H9 (cell line): ENCODE measurements at regions not wholly inside any gene's neighbourhood (a gene's known extent, or its start where the extent isn't known, plus 50 kb on each side); places are given as distances from the start of the nearest gene placed in this dataset.

Source experiments
- DNase-seq: peaks from one replicate; pipeline ENCODE4 v3.0.0-alpha.2; 2017
- H2AFZ ChIP-seq: one replicate; pipeline ENCODE4 v1.6.1; 2013; ENCODE audit warnings: mild to moderate bottlenecking, low read length, control low read depth, moderate library complexity
- H2AK5ac ChIP-seq: 2 replicates; pipeline ENCODE4 v1.6.1; 2013; ENCODE audit warnings: low read length, control low read depth, mixed read lengths; ENCODE audit not compliant: insufficient read length
- H2BK120ac ChIP-seq: one replicate; pipeline ENCODE4 v1.6.1; 2013; ENCODE audit warnings: low read depth, mild to moderate bottlenecking, low read length, control low read depth, inconsistent platforms; ENCODE audit not compliant: poor library complexity, severe bottlenecking
- H2BK12ac ChIP-seq: 2 replicates; pipeline ENCODE4 v1.6.1; 2013; ENCODE audit warnings: low read length, control low read depth, mixed read lengths, low read depth; ENCODE audit not compliant: insufficient read length
- H2BK15ac ChIP-seq: 2 replicates; pipeline ENCODE4 v1.6.1; 2013; ENCODE audit warnings: low read depth, low read length, control low read depth
- H2BK20ac ChIP-seq: one replicate; pipeline ENCODE4 v1.6.1; 2013; ENCODE audit warnings: low read depth, mild to moderate bottlenecking, low read length, control low read depth, inconsistent platforms; ENCODE audit not compliant: poor library complexity, severe bottlenecking
- H2BK5ac ChIP-seq: 2 replicates; pipeline ENCODE4 v1.6.1; 2013; ENCODE audit warnings: low read length, control low read depth, mixed read lengths; ENCODE audit not compliant: insufficient read length
- H3K14ac ChIP-seq: 2 replicates; pipeline ENCODE4 v1.6.1; 2013; ENCODE audit warnings: low read length, control low read depth; ENCODE audit not compliant: insufficient read depth
- H3K18ac ChIP-seq: 2 replicates; pipeline ENCODE4 v1.6.1; 2013; ENCODE audit warnings: low read depth, mild to moderate bottlenecking, mixed read lengths, low read length, control low read depth; ENCODE audit not compliant: insufficient read length
- H3K23ac ChIP-seq: 2 replicates; pipeline ENCODE4 v1.6.1; 2013; ENCODE audit warnings: low read length, control low read depth, mixed read lengths, low read depth; ENCODE audit not compliant: insufficient read length
- H3K23me2 ChIP-seq: 2 replicates; pipeline ENCODE4 v1.6.1; 2013; ENCODE audit warnings: low read depth, mild to moderate bottlenecking, mixed read lengths, low read length, control low read depth; ENCODE audit not compliant: insufficient read length, poor library complexity, severe bottlenecking
- H3K27ac ChIP-seq: 2 replicates; pipeline ENCODE4 v1.5.1; 2013; ENCODE audit warnings: low read length, control low read depth, mixed read lengths, low read depth; ENCODE audit not compliant: insufficient read length
- H3K27me3 ChIP-seq: 2 replicates; pipeline ENCODE4 v1.6.1; 2013; ENCODE audit warnings: low read length, control low read depth, inconsistent platforms; ENCODE audit not compliant: insufficient read depth
- H3K4ac ChIP-seq: 2 replicates; pipeline ENCODE4 v1.6.1; 2013; ENCODE audit warnings: low read depth, mild to moderate bottlenecking, control low read depth, inconsistent platforms, low read length, moderate library complexity
- H3K4me1 ChIP-seq: 2 replicates; pipeline ENCODE4 v1.6.1; 2013; ENCODE audit warnings: low read length, control low read depth, inconsistent platforms; ENCODE audit not compliant: insufficient read depth
- H3K4me2 ChIP-seq: 2 replicates; pipeline ENCODE4 v1.6.1; 2013; ENCODE audit warnings: low read length, control low read depth, mixed read lengths; ENCODE audit not compliant: insufficient read length, insufficient read depth
- H3K56ac ChIP-seq: 2 replicates; pipeline ENCODE4 v1.6.1; 2013; ENCODE audit warnings: low read depth, mild to moderate bottlenecking, mixed read lengths, low read length, control low read depth; ENCODE audit not compliant: insufficient read length
- H3K79me1 ChIP-seq: 2 replicates; pipeline ENCODE4 v1.6.1; 2013; ENCODE audit warnings: low read depth, mild to moderate bottlenecking, moderate library complexity, low read length, control low read depth, inconsistent platforms; ENCODE audit not compliant: insufficient read depth, poor library complexity, severe bottlenecking
- H3K79me2 ChIP-seq: 2 replicates; pipeline ENCODE4 v1.6.1; 2013; ENCODE audit warnings: low read length, control low read depth, inconsistent platforms; ENCODE audit not compliant: insufficient read depth
- H3K9ac ChIP-seq: 2 replicates; pipeline ENCODE4 v1.6.1; 2013; ENCODE audit warnings: low read length, control low read depth, mixed read lengths; ENCODE audit not compliant: insufficient read length; ENCODE audit errors: extremely low read depth
- H3K9me3 ChIP-seq: one replicate; pipeline ENCODE4 v1.6.1; 2013; ENCODE audit warnings: low read depth, low read length, inconsistent platforms; ENCODE audit not compliant: control insufficient read depth
- H3T11ph ChIP-seq: one replicate; pipeline ENCODE4 v1.6.1; 2013; ENCODE audit warnings: mild to moderate bottlenecking, low read length, control low read depth, inconsistent platforms
- H4K20me1 ChIP-seq: one replicate; pipeline ENCODE4 v1.6.1; 2013; ENCODE audit not compliant: control insufficient read depth, insufficient read length, insufficient read depth
- H4K5ac ChIP-seq: 2 replicates; pipeline ENCODE4 v1.6.1; 2013; ENCODE audit warnings: low read depth, mild to moderate bottlenecking, mixed read lengths, low read length, control low read depth; ENCODE audit not compliant: insufficient read length
- H4K8ac ChIP-seq: replicated peaks from 2 replicates; pipeline ENCODE4 v1.6.1; 2013; ENCODE audit warnings: low read length, control low read depth, mixed read lengths, low read depth; ENCODE audit not compliant: insufficient read length
- H4K91ac ChIP-seq: 2 replicates; pipeline ENCODE4 v1.6.1; 2013; ENCODE audit warnings: low read depth, mild to moderate bottlenecking, moderate library complexity, mixed read lengths, low read length, control low read depth; ENCODE audit not compliant: insufficient read length
- H3K27ac Mint-ChIP-seq, 3 experiments: 2 replicates in 2 of 3; 3 replicates in 1 of 3; pipeline ENCODE4 v1.8.0; 2020 to 2021; ENCODE audit warnings: mixed read lengths in 3 of 3, mild to moderate bottlenecking in 1 of 3, moderate library complexity in 1 of 3
- H3K27me3 Mint-ChIP-seq: 2 replicates; pipeline ENCODE4 v1.8.0; 2021; ENCODE audit warnings: low read depth, mild to moderate bottlenecking, moderate library complexity, mixed read lengths
- H3K36me3 Mint-ChIP-seq, 3 experiments: 2 replicates in 2 of 3; 3 replicates in 1 of 3; pipeline ENCODE4 v1.8.0; 2020 to 2021; ENCODE audit warnings: low read depth in 3 of 3, mixed read lengths in 3 of 3; ENCODE audit not compliant: insufficient read depth in 1 of 3
- H3K4me1 Mint-ChIP-seq, 2 experiments: 2 replicates each; pipeline ENCODE4 v1.8.0; 2020; ENCODE audit warnings: mixed read lengths in 2 of 2
- H3K4me3 Mint-ChIP-seq, 2 experiments: 2 replicates in 1 of 2; 3 replicates in 1 of 2; pipeline ENCODE4 v1.8.0; 2020 to 2021; ENCODE audit warnings: mild to moderate bottlenecking in 2 of 2, mixed read lengths in 2 of 2, moderate library complexity in 1 of 2
- H3K9me3 Mint-ChIP-seq, 2 experiments: 2 replicates in 1 of 2; 3 replicates in 1 of 2; pipeline ENCODE4 v1.8.0; 2020; ENCODE audit warnings: mild to moderate bottlenecking in 2 of 2, mixed read lengths in 2 of 2, moderate library complexity in 1 of 2
- WGBS: extraction: QIAGEN DNeasy Blood & Tissue Kit; methylation state at CpG from one replicate; pipeline ENCODE4 v1.1.7; 2013; ENCODE audit warnings: missing lambda C conversion rate, low lambda C conversion rate, mixed read lengths; ENCODE audit not compliant: insufficient read length; ENCODE audit errors: extremely low coverage; 5-methylcytosine and 5-hydroxymethylcytosine counted together
- TF ChIP-seq, protein P1 (sequence below): fragments of 200-600 bp; sonication (generic); conservative IDR thresholded peaks from 3 replicates; pipeline ENCODE4 v1.8.0; 2021; ENCODE audit warnings: antibody characterized with exemption, mild to moderate bottlenecking

DNA sequence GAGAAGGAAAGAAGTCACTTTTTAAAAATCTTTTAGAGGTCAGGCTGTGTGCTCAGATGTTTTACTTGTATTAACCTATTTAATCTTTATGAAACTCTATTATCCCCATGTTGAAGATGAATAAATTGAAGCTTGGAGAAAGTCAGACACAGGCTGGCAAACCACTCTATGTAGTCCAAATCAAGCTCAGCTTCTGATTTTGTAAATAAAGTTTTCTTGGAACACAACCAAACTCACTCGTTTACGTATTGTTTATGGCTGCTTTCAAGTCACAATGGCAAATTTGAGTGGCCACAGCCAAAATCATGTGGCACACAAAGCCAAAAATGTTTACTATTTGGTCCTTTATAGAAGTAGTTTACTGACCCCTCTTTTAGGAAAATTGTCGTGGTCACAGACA is 596.0 kb upstream of the CDH11 start:
- no peak overlapping the region for H4K5ac ChIP-seq
- no peak overlapping the region for H3K56ac ChIP-seq
- H3K79me2 ChIP-seq = no peaks in the 10 kb centered on the region
- no peak overlapping the region for H2BK15ac ChIP-seq
- H3K27me3 ChIP-seq = no peaks in the 10 kb centered on the region
- no peak overlapping the region for H2BK20ac ChIP-seq
- no peak overlapping the region for H3T11ph ChIP-seq
- H3K27ac ChIP-seq = no peak overlapping the region
- no peaks in the 10 kb centered on the region for H4K20me1 ChIP-seq
- H4K8ac ChIP-seq = no peak overlapping the region
- H2BK120ac ChIP-seq = no peak overlapping the region
- TF ChIP-seq, protein P1, sequence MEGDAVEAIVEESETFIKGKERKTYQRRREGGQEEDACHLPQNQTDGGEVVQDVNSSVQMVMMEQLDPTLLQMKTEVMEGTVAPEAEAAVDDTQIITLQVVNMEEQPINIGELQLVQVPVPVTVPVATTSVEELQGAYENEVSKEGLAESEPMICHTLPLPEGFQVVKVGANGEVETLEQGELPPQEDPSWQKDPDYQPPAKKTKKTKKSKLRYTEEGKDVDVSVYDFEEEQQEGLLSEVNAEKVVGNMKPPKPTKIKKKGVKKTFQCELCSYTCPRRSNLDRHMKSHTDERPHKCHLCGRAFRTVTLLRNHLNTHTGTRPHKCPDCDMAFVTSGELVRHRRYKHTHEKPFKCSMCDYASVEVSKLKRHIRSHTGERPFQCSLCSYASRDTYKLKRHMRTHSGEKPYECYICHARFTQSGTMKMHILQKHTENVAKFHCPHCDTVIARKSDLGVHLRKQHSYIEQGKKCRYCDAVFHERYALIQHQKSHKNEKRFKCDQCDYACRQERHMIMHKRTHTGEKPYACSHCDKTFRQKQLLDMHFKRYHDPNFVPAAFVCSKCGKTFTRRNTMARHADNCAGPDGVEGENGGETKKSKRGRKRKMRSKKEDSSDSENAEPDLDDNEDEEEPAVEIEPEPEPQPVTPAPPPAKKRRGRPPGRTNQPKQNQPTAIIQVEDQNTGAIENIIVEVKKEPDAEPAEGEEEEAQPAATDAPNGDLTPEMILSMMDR = no peak
- H2AFZ ChIP-seq = no peak overlapping the region
- no CpG with 5 or more reads among the region's 3 CpGs for WGBS
- H3K23me2 ChIP-seq = no peaks in the 10 kb centered on the region
- no peak overlapping the region for H2BK12ac ChIP-seq
- Mint-ChIP-seq H3K36me3 (no peaks in the 10 kb centered on the region; a peak in 1 of 7 replicates), H3K4me3 (no peak overlapping the region), H3K4me1 (peaks cover 15 to 20% of the 10 kb centered on the region in 2 experiments), H3K27me3 (peaks cover 5% of the 10 kb centered on the region), H3K27ac (no peak overlapping the region), H3K9me3 (no peaks in the 10 kb centered on the region; a peak in 1 of 5 replicates)
- H2BK5ac ChIP-seq = no peak overlapping the region
- H3K9me3 ChIP-seq = no peaks in the 10 kb centered on the region
- DNase-seq = no peak
- H3K18ac ChIP-seq = no peak overlapping the region
- no peak overlapping the region for H3K23ac ChIP-seq
- no peak overlapping the region for H3K4me2 ChIP-seq
- H3K79me1 ChIP-seq = no peaks in the 10 kb centered on the region
- H3K9ac ChIP-seq = no peak overlapping the region
- no peak overlapping the region for H3K14ac ChIP-seq
- H2AK5ac ChIP-seq = no peak overlapping the region
- no peak overlapping the region for H3K4ac ChIP-seq
- H4K91ac ChIP-seq = no peak overlapping the region
- peaks cover 5% of the 10 kb centered on the region; the same call in 1 of the 2 replicates for H3K4me1 ChIP-seq
